WTC11 (cell line): ENCODE measurements at regions not wholly inside any gene's neighbourhood (a gene's known extent, or its start where the extent isn't known, plus 50 kb on each side); places are given as distances from the start of the nearest gene placed in this dataset.

Experiments used
- ATAC-seq: fragments of 200-7000 bp; cut with Tn5 transposase; 2 replicates; pipeline ENCODE4 v1.10.0; 2021; ENCODE audit warnings: mild to moderate bottlenecking, moderate library complexity
- CTCF ChIA-PET: fragments of 300-600 bp; sonication (Branson Sonifier 250); formaldehyde crosslinking; loops from one replicate; lab custom pipeline; 2021; ENCODE audit warnings: antibody characterized with exemption; lab: Charles Lee
- POLR2A ChIA-PET: fragments of 350-600 bp; sonication (Branson Sonifier 250); formaldehyde crosslinking; loops from one replicate; lab custom pipeline; 2021; ENCODE audit warnings: antibody characterized with exemption; lab: Charles Lee
- DNase-seq: peaks from one replicate; pipeline ENCODE4 v3.0.0; 2021; ENCODE audit warnings: low spot score
- H3K27ac Mint-ChIP-seq: 2 replicates; pipeline ENCODE4 v1.8.0; 2021; ENCODE audit warnings: mixed read lengths
- H3K27me3 Mint-ChIP-seq: 2 replicates; pipeline ENCODE4 v1.8.0; 2021; ENCODE audit warnings: low read depth, mild to moderate bottlenecking, moderate library complexity, mixed read lengths
- H3K36me3 Mint-ChIP-seq: 2 replicates; pipeline ENCODE4 v1.8.0; 2021; ENCODE audit warnings: mixed read lengths
- H3K4me1 Mint-ChIP-seq: 2 replicates; pipeline ENCODE4 v1.8.0; 2022; ENCODE audit warnings: mixed read lengths
- H3K4me3 Mint-ChIP-seq: 2 replicates; pipeline ENCODE4 v1.8.0; 2021; ENCODE audit warnings: mild to moderate bottlenecking, moderate library complexity, mixed read lengths
- H3K9me3 Mint-ChIP-seq: 2 replicates; pipeline ENCODE4 v1.8.0; 2021; ENCODE audit warnings: mixed read lengths
- ATF3 ChIP-seq: sonication (generic); formaldehyde crosslinking; conservative IDR thresholded peaks from 2 replicates; pipeline ENCODE4 v1.8.1; 2022; ENCODE audit warnings: mild to moderate bottlenecking, missing genetic modification reagents
- EMX1 ChIP-seq: fragments of 250-450 bp; sonication (Bioruptor Pico); IDR thresholded peaks from 2 replicates; pipeline ENCODE4 v1.8.0; 2021; ENCODE audit warnings: mild to moderate bottlenecking
- ETV6 ChIP-seq: sonication (generic); formaldehyde crosslinking; IDR thresholded peaks from 2 replicates; pipeline ENCODE4 v1.8.1; 2022; ENCODE audit warnings: mild to moderate bottlenecking, missing genetic modification reagents
- GABPB1 ChIP-seq: sonication (generic); formaldehyde crosslinking; IDR thresholded peaks from 2 replicates; pipeline ENCODE4 v1.8.1; 2023; ENCODE audit warnings: mild to moderate bottlenecking, missing genetic modification reagents
- HMGXB4 ChIP-seq: sonication (generic); formaldehyde crosslinking; IDR thresholded peaks from 2 replicates; pipeline ENCODE4 v1.8.1; 2023; ENCODE audit warnings: mild to moderate bottlenecking, moderate library complexity, missing genetic modification reagents
- IRF2 ChIP-seq: sonication (generic); formaldehyde crosslinking; IDR thresholded peaks from 2 replicates; pipeline ENCODE4 v1.8.0; 2022; ENCODE audit warnings: low read depth, missing genetic modification reagents, borderline replicate concordance
- MXD4 ChIP-seq: fragments of 250-450 bp; sonication (Bioruptor Pico); IDR thresholded peaks from 2 replicates; pipeline ENCODE4 v1.8.0; 2021; ENCODE audit warnings: mild to moderate bottlenecking, moderate library complexity, borderline replicate concordance
- NFYB ChIP-seq: sonication (generic); formaldehyde crosslinking; conservative IDR thresholded peaks from 2 replicates; pipeline ENCODE4 v1.8.0; 2022; ENCODE audit warnings: low read depth, missing genetic modification reagents
- RELA ChIP-seq: sonication (generic); formaldehyde crosslinking; IDR thresholded peaks from 2 replicates; pipeline ENCODE4 v1.8.1; 2022; ENCODE audit warnings: missing genetic modification reagents, mild to moderate bottlenecking, borderline replicate concordance
- ZNF396 ChIP-seq: fragments of 250-450 bp; sonication (Bioruptor Pico); IDR thresholded peaks from 2 replicates; pipeline ENCODE4 v1.8.0; 2021; ENCODE audit warnings: mild to moderate bottlenecking, moderate library complexity, borderline replicate concordance
- TF ChIP-seq, protein P1 (sequence below): sonication (generic); formaldehyde crosslinking; IDR thresholded peaks from 2 replicates; pipeline ENCODE4 v1.8.0; 2022; ENCODE audit warnings: missing genetic modification reagents
- TF ChIP-seq, protein P2 (sequence below): sonication (generic); formaldehyde crosslinking; IDR thresholded peaks from 2 replicates; pipeline ENCODE4 v1.8.0; 2023; ENCODE audit warnings: mild to moderate bottlenecking, missing genetic modification reagents
- TF ChIP-seq, protein P3 (sequence below): fragments of 250-450 bp; sonication (Bioruptor Pico); IDR thresholded peaks from 2 replicates; pipeline ENCODE4 v2.1.2; 2022; ENCODE audit warnings: mild to moderate bottlenecking, moderate library complexity

GRCh38 chr3:135759651-135760050, 205.9 kb upstream of the PPP2R3A start:
- H3K4me3 Mint-ChIP-seq: no peak overlapping the region
- ATAC-seq (no peak), DNase-seq (no peak)
- TF ChIP-seq HMGXB4 (CRISPR knock-in tag): no peak
- no peak for TF ChIP-seq NFYB
- TF ChIP-seq EMX1 (CRISPR knock-in tag): no peak
- no peak for TF ChIP-seq ATF3
- TF ChIP-seq, protein P1, sequence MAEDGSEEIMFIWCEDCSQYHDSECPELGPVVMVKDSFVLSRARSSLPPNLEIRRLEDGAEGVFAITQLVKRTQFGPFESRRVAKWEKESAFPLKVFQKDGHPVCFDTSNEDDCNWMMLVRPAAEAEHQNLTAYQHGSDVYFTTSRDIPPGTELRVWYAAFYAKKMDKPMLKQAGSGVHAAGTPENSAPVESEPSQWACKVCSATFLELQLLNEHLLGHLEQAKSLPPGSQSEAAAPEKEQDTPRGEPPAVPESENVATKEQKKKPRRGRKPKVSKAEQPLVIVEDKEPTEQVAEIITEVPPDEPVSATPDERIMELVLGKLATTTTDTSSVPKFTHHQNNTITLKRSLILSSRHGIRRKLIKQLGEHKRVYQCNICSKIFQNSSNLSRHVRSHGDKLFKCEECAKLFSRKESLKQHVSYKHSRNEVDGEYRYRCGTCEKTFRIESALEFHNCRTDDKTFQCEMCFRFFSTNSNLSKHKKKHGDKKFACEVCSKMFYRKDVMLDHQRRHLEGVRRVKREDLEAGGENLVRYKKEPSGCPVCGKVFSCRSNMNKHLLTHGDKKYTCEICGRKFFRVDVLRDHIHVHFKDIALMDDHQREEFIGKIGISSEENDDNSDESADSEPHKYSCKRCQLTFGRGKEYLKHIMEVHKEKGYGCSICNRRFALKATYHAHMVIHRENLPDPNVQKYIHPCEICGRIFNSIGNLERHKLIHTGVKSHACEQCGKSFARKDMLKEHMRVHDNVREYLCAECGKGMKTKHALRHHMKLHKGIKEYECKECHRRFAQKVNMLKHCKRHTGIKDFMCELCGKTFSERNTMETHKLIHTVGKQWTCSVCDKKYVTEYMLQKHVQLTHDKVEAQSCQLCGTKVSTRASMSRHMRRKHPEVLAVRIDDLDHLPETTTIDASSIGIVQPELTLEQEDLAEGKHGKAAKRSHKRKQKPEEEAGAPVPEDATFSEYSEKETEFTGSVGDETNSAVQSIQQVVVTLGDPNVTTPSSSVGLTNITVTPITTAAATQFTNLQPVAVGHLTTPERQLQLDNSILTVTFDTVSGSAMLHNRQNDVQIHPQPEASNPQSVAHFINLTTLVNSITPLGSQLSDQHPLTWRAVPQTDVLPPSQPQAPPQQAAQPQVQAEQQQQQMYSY: no peak
- ChIA-PET CTCF (no interaction called here), POLR2A (no interaction called here)
- no peaks in the 10 kb centered on the region; the same call in 1 of the 2 replicates for H3K27me3 Mint-ChIP-seq
- no peaks in the 10 kb centered on the region for H3K36me3 Mint-ChIP-seq
- H3K4me1 Mint-ChIP-seq: peaks cover 23% of the 10 kb centered on the region
- H3K9me3 Mint-ChIP-seq: peaks cover 3% of the 10 kb centered on the region
- no peak overlapping the region for H3K27ac Mint-ChIP-seq

- H3K27ac Mint-ChIP-seq: no peak overlapping the region
- ChIA-PET CTCF (interaction anchor here (2.0 kb wide), 1 partner anchor 32 kb away, joined by 6 read pairs; no protein-coding TSS in a partner anchor), POLR2A (no interaction called here)
- peaks cover 3% of the 10 kb centered on the region; the same call in 1 of the 2 replicates for H3K36me3 Mint-ChIP-seq
- H3K9me3 Mint-ChIP-seq: peaks cover 12% of the 10 kb centered on the region
- no peak overlapping the region for H3K4me3 Mint-ChIP-seq
- peaks cover 18% of the 10 kb centered on the region for H3K4me1 Mint-ChIP-seq
- ATAC-seq (no peak), DNase-seq (no peak)
- TF ChIP-seq IRF2 (CRISPR knock-in tag) (no peak), ATF3 (no peak), MXD4 (CRISPR knock-in tag) (no peak), ZNF396 (CRISPR knock-in tag) (no peak)
- no peaks in the 10 kb centered on the region; the same call in 1 of the 2 replicates for H3K27me3 Mint-ChIP-seq
Observed at GRCh38 chr3:135760581-135760980, 204.9 kb upstream of the PPP2R3A start.

DNA sequence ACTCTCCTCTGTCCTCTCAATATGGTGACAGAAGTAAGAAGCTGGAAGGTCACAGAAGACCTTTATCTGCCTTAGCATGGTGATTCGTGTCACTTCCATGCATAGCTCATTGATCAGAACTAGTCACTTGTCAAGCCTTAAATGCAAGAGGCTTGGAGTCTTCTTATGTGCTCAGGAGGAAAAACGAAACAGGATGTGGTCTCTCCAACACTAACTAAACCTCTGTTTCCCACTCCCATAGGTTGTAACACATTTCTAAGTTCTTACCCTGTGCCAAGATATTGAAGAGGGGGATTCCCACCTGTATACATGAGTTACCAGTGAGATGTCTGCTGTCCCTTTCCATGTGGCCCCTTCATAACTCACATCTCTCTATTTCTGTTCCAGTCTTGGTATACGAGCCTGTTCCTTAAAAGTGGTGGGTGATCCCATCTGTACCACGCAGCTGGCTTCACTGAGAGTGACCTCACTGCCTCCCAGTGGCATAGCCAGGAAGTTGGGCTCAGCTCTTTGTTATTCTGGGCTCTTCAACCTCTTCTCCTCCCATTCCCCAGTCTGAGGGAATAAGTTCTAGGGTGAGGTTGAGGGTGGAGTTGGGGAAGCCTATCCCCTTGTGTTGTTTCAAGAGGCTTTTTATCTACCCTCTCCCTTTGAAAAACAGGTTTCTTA, 203.2 kb upstream of the PPP2R3A start:
- POLR2A ChIA-PET: no interaction called here
- no peaks in the 10 kb centered on the region; the same call in 1 of the 2 replicates for H3K27me3 Mint-ChIP-seq

More for the DNA sequence above, 203.2 kb upstream of the PPP2R3A start:
- Mint-ChIP-seq H3K4me3 (no peak overlapping the region), H3K27ac (no peak overlapping the region), H3K36me3 (peaks cover 3% of the 10 kb centered on the region; the same call in 1 of the 2 replicates), H3K9me3 (peaks cover 24% of the 10 kb centered on the region), H3K4me1 (peaks cover 12% of the 10 kb centered on the region)
- DNase-seq (peak; percentile 28), ATAC-seq (peak; percentile 91)
- CTCF ChIA-PET: interaction anchor here (0.8 to 2.2 kb wide), 7 partner anchors 12 to 967 kb away, joined by 3 to 13 read pairs (median 3); partner anchors contain the start of gene EPHB1
- TF ChIP-seq, protein P2, sequence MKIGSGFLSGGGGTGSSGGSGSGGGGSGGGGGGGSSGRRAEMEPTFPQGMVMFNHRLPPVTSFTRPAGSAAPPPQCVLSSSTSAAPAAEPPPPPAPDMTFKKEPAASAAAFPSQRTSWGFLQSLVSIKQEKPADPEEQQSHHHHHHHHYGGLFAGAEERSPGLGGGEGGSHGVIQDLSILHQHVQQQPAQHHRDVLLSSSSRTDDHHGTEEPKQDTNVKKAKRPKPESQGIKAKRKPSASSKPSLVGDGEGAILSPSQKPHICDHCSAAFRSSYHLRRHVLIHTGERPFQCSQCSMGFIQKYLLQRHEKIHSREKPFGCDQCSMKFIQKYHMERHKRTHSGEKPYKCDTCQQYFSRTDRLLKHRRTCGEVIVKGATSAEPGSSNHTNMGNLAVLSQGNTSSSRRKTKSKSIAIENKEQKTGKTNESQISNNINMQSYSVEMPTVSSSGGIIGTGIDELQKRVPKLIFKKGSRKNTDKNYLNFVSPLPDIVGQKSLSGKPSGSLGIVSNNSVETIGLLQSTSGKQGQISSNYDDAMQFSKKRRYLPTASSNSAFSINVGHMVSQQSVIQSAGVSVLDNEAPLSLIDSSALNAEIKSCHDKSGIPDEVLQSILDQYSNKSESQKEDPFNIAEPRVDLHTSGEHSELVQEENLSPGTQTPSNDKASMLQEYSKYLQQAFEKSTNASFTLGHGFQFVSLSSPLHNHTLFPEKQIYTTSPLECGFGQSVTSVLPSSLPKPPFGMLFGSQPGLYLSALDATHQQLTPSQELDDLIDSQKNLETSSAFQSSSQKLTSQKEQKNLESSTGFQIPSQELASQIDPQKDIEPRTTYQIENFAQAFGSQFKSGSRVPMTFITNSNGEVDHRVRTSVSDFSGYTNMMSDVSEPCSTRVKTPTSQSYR (CRISPR knock-in tag): no peak
- TF ChIP-seq ETV6 (no peak), GABPB1 (CRISPR knock-in tag) (no peak), RELA (CRISPR knock-in tag) (no peak)
- TF ChIP-seq, protein P3, sequence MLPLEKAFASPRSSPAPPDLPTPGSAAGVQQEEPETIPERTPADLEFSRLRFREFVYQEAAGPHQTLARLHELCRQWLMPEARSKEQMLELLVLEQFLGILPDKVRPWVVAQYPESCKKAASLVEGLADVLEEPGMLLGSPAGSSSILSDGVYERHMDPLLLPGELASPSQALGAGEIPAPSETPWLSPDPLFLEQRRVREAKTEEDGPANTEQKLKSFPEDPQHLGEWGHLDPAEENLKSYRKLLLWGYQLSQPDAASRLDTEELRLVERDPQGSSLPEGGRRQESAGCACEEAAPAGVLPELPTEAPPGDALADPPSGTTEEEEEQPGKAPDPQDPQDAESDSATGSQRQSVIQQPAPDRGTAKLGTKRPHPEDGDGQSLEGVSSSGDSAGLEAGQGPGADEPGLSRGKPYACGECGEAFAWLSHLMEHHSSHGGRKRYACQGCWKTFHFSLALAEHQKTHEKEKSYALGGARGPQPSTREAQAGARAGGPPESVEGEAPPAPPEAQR (CRISPR knock-in tag): no peak
